ENCODE measurements at regions not wholly inside any gene's neighbourhood (a gene's known extent, or its start where the extent isn't known, plus 50 kb on each side); places are given as distances from the start of the nearest gene placed in this dataset.

DNA sequence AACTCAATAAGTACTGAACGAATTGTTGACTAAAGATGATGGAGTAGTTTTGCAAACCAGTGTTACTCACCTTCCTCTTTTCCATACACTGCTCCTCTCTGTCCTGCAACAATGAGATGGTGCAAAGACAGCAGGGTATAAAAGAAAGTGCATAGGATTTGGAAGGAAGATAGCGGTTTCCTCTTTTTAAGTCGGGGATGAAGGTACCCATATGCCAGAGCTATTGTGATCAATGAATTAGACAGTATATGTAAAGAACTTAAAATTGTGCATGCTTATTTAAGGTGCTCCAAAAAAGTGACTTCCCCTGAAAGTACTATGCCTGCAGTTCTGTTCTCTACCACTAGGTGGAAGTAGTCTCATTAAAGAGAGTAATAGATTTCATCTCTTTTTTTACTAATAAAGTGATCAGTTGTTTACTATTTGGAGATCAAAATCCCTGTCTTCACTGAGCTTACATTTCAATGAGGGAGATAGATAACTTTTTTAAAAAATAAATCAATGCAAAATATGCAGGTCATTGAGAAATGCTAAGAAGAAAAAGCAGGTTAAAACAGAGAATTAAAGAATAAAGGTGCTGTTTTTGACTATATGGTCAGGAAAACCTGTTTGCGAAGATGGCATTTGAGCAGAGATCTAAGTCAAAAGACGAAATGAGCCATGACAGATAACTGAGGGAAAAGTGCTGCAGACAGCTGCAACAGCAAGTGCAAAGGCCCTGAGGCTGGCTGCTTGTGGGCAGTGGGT, 339.7 kb upstream of the SLC14A2 start:
- H3K4me1 Mint-ChIP-seq: no peaks in the 10 kb centered on the region
- Histone ChIP-seq H3K4me3 (no peak overlapping the region), H3K79me2 (replicated peaks; ENCODE audit: insufficient read depth) (no peaks in the 10 kb centered on the region), H2AFZ (no peak overlapping the region), H3K4me1 (ENCODE audit: insufficient read depth) (no peaks in the 10 kb centered on the region), H3K4me2 (no peak overlapping the region), H3F3A (replicated peaks; ENCODE audit: low read depth) (no peaks in the 10 kb centered on the region), H3K9me2 (ENCODE audit: insufficient read depth) (no peaks in the 10 kb centered on the region), H3K27me3 (ENCODE audit: insufficient read depth) (no peaks in the 10 kb centered on the region), H3K36me3 (ENCODE audit: insufficient read depth) (no peaks in the 10 kb centered on the region), H4K20me1 (replicated peaks; ENCODE audit: insufficient read depth) (no peaks in the 10 kb centered on the region), H3K27ac (ENCODE audit: low read depth) (no peak overlapping the region)
- H3K36me3 Mint-ChIP-seq (ENCODE audit: low read depth): no peaks in the 10 kb centered on the region
- H3K27me3 Mint-ChIP-seq (ENCODE audit: insufficient read depth, low read depth, poor library complexity): no peaks in the 10 kb centered on the region
- DNase-seq (ENCODE audit: low spot score) (peak; percentile 76), ATAC-seq (no peak)
- no peak overlapping the region for H3K27ac Mint-ChIP-seq
- TF ChIP-seq CTCF (conservative IDR thresholded peaks at IDR 0.05; ENCODE audit: low read depth in 2 of 2) (peak; percentile 62 to 97), JUNB (IDR thresholded peaks at IDR 0.05; ENCODE audit: unreplicated experiment) (no peak), EZH2phosphoT487 (IDR thresholded peaks at IDR 0.05; ENCODE audit: unreplicated experiment) (no peak)
- H3K9me3 Mint-ChIP-seq: no peaks in the 10 kb centered on the region
- no peak overlapping the region for H3K4me3 Mint-ChIP-seq

- no peak overlapping the region for H3K27ac ChIP-seq (ENCODE audit: low read depth)
- no peaks in the 10 kb centered on the region for H3K9me3 Mint-ChIP-seq
- DNase-seq (ENCODE audit: low spot score): no peak
- H4K20me1 ChIP-seq (replicated peaks; ENCODE audit: insufficient read depth): no peaks in the 10 kb centered on the region
- H2AFZ ChIP-seq: no peak overlapping the region
- H3K36me3 Mint-ChIP-seq (ENCODE audit: low read depth): no peaks in the 10 kb centered on the region
- H3K4me3 ChIP-seq: no peak overlapping the region
- no peak for ATAC-seq
- no peaks in the 10 kb centered on the region for H3K36me3 ChIP-seq (ENCODE audit: insufficient read depth)
- no peak overlapping the region for H3K4me2 ChIP-seq
- no peaks in the 10 kb centered on the region for H3K9me2 ChIP-seq (ENCODE audit: insufficient read depth)
- no peaks in the 10 kb centered on the region for H3K4me1 Mint-ChIP-seq
- no peaks in the 10 kb centered on the region for H3K27me3 ChIP-seq (ENCODE audit: insufficient read depth)
- no peaks in the 10 kb centered on the region for H3F3A ChIP-seq (replicated peaks; ENCODE audit: low read depth)
- H3K27me3 Mint-ChIP-seq (ENCODE audit: insufficient read depth, low read depth, poor library complexity): no peaks in the 10 kb centered on the region
- H3K27ac Mint-ChIP-seq: no peak overlapping the region
- TF ChIP-seq, protein P1, sequence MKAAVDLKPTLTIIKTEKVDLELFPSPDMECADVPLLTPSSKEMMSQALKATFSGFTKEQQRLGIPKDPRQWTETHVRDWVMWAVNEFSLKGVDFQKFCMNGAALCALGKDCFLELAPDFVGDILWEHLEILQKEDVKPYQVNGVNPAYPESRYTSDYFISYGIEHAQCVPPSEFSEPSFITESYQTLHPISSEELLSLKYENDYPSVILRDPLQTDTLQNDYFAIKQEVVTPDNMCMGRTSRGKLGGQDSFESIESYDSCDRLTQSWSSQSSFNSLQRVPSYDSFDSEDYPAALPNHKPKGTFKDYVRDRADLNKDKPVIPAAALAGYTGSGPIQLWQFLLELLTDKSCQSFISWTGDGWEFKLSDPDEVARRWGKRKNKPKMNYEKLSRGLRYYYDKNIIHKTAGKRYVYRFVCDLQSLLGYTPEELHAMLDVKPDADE (IDR thresholded peaks at IDR 0.05): no peak
- no peak for TF ChIP-seq EZH2phosphoT487 (IDR thresholded peaks at IDR 0.05; ENCODE audit: unreplicated experiment)
- no peaks in the 10 kb centered on the region for H3K4me1 ChIP-seq (ENCODE audit: insufficient read depth)
- no peaks in the 10 kb centered on the region for H3K79me2 ChIP-seq (replicated peaks; ENCODE audit: insufficient read depth)
- no peak overlapping the region for H3K4me3 Mint-ChIP-seq
Measured at GRCh38 chr18:45276878-45277277, 338.4 kb upstream of the SLC14A2 start.

GRCh38 chr18:45277908-45278307, 337.4 kb upstream of the SLC14A2 start:
- Histone ChIP-seq H2AFZ (no peak overlapping the region), H3K4me1 (ENCODE audit: insufficient read depth) (no peaks in the 10 kb centered on the region), H3K27ac (ENCODE audit: low read depth) (no peak overlapping the region), H3F3A (replicated peaks; ENCODE audit: low read depth) (no peaks in the 10 kb centered on the region), H3K79me2 (replicated peaks; ENCODE audit: insufficient read depth) (no peaks in the 10 kb centered on the region), H3K27me3 (ENCODE audit: insufficient read depth) (no peaks in the 10 kb centered on the region), H3K9me2 (ENCODE audit: insufficient read depth) (no peaks in the 10 kb centered on the region), H3K36me3 (ENCODE audit: insufficient read depth) (no peaks in the 10 kb centered on the region), H3K4me2 (no peak overlapping the region), H4K20me1 (replicated peaks; ENCODE audit: insufficient read depth) (no peaks in the 10 kb centered on the region), H3K4me3 (no peak overlapping the region)
- no peaks in the 10 kb centered on the region for H3K4me1 Mint-ChIP-seq
- no peaks in the 10 kb centered on the region for H3K36me3 Mint-ChIP-seq (ENCODE audit: low read depth)
- H3K9me3 Mint-ChIP-seq: no peaks in the 10 kb centered on the region
- DNase-seq (ENCODE audit: low spot score) (no peak), ATAC-seq (no peak)
- H3K27me3 Mint-ChIP-seq (ENCODE audit: insufficient read depth, low read depth, poor library complexity): no peaks in the 10 kb centered on the region
- H3K4me3 Mint-ChIP-seq: no peak overlapping the region
- H3K27ac Mint-ChIP-seq: no peak overlapping the region
- TF ChIP-seq STAT1 (IDR thresholded peaks at IDR 0.05; ENCODE audit: unreplicated experiment) (no peak), CTCF (conservative IDR thresholded peaks at IDR 0.05; ENCODE audit: low read depth in 2 of 2) (no peak), EZH2phosphoT487 (IDR thresholded peaks at IDR 0.05; ENCODE audit: unreplicated experiment) (no peak), POLR2AphosphoS5 (IDR thresholded peaks at IDR 0.05; ENCODE audit: low read depth) (no peak), ZNF331 (CRISPR knock-in tag; IDR thresholded peaks at IDR 0.05; ENCODE audit: low read depth) (no peak), EZH2 (IDR thresholded peaks at IDR 0.05; ENCODE audit: low read depth, unreplicated experiment) (no peak)
- TF ChIP-seq, protein P1 (IDR thresholded peaks at IDR 0.05): no peak
